Muscle layer of colon (tissue), 2 donors: ENCODE measurements at regions not wholly inside any gene's neighbourhood (a gene's known extent, or its start where the extent isn't known, plus 50 kb on each side); places are given as distances from the start of the nearest gene placed in this dataset.

Experiments
- H3K27ac ChIP-seq: one replicate; pipeline ENCODE4 v1.7.0; 2013; ENCODE audit warnings: low read depth, mild to moderate bottlenecking, low read length, moderate library complexity
- H3K27me3 ChIP-seq, 2 donors: one replicate each; pipeline ENCODE4 v1.7.0; 2013; ENCODE audit warnings: low read length in 2 of 2, mild to moderate bottlenecking in 2 of 2; ENCODE audit not compliant: insufficient read depth in 2 of 2, control insufficient read depth in 1 of 2
- H3K36me3 ChIP-seq: one replicate; pipeline ENCODE4 v1.7.0; 2013; ENCODE audit warnings: mild to moderate bottlenecking, low read length; ENCODE audit not compliant: insufficient read depth
- H3K4me1 ChIP-seq: one replicate; pipeline ENCODE4 v1.7.0; 2013; ENCODE audit warnings: mild to moderate bottlenecking, low read length; ENCODE audit not compliant: insufficient read depth
- H3K4me3 ChIP-seq, 2 donors: one replicate each; pipeline ENCODE4 v1.7.0; 2013; ENCODE audit warnings: low read length in 2 of 2, low read depth in 1 of 2, mild to moderate bottlenecking in 1 of 2, moderate library complexity in 1 of 2
- H3K9ac ChIP-seq: one replicate; pipeline ENCODE4 v1.7.0; 2013; ENCODE audit warnings: low read length
- H3K9me3 ChIP-seq: one replicate; pipeline ENCODE4 v1.7.0; 2013; ENCODE audit warnings: mild to moderate bottlenecking, low read length
- donor health status: abdominal sarcoma.
- donor health status: Adenocarcinoma of cecum.

DNA sequence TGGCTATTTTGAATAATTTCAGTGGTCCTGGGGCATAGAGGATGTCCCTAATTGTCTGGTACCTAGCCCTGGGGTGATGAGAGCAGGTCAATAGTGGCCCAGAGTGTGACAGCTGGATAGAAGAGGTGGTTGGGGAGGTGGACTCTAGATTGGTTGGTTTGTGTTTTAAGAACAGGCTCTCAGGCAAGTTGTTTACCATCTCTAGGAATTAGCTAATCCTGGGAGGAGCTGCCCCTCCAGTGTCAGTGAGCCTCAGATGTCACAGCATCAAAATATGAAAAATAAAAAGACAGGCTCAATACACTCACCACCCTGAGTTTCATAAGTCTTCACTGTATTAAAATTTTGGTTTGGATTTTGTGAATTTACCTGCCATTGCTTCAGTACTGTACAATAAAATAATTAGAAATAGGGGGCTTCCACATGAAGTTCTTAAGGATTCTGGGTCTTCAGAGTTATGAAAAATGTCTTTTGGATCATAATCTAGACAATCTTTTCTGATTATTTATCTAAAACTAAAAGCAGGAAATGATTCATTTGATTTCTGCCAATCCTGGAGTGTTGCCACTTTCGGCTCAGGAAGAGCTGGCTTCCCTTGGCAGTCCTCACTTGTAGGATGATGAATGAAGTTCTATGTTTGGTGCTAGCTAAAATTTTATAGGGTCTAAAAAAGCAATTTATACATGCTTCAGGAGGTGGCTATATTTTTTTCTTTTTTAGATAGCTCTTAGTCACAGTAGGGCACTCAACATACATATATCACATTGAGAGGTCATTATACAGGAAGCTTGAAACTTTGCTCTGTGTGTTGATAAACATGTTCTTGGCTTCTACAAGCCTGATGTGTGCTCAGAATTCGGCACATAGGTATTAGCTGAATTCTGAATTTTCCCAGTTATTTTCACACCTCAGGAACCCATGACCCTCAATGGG is 395.1 kb downstream of the RAB28 start:
- no peaks in the 10 kb centered on the region for H3K27me3 ChIP-seq
- H3K4me1 ChIP-seq = peaks cover 28% of the 10 kb centered on the region
- no peak overlapping the region for H3K4me3 ChIP-seq
- H3K36me3 ChIP-seq = no peaks in the 10 kb centered on the region
- no peak overlapping the region for H3K9ac ChIP-seq
- no peaks in the 10 kb centered on the region for H3K9me3 ChIP-seq
- peak overlapping the region; percentile 26 for H3K27ac ChIP-seq

DNA sequence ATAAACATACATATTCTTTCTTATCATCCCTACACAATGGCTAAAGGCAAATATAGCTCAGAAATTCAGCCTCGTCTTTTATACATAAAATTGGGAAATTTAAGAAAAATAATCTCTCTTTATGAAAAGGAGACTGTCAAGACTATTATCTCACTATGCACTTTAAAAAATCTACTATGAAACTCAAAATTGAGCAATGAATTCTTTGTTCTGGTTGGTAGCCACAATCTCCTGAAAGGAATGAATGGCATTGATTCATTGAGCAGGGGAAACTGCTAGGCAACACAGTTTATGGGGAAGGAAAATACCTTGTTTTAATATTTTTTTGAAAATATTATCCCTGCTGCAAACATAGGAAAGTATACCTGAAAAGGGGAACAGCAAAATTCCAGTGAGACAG is 397.1 kb downstream of the RAB28 start:
- Histone ChIP-seq H3K9ac (no peak overlapping the region), H3K4me1 (peaks cover 28% of the 10 kb centered on the region), H3K27ac (no peak overlapping the region), H3K4me3 (no peak overlapping the region), H3K36me3 (no peaks in the 10 kb centered on the region), H3K27me3 (no peaks in the 10 kb centered on the region), H3K9me3 (no peaks in the 10 kb centered on the region)

DNA sequence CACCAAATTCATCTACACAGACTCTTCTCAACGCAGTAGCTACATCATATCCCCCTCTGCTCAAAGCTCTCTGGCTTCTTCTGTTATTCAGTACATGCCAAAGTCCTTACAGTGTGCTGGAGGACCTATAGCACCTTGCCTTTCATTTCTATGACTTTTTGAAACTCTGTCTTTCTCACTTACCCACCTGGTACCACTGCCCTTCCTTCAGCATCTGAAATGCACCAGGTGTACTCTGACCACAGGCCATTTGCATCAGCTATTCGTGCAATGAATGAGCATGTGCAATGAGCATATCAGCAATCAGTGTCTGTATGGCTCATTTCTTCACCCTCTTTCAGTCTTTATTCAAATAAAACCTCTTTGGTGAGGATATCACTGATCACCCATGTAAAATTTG is 399.9 kb downstream of the RAB28 start:
- H3K9me3 ChIP-seq = no peaks in the 10 kb centered on the region
- no peak overlapping the region for H3K9ac ChIP-seq
- no peaks in the 10 kb centered on the region for H3K27me3 ChIP-seq
- peaks cover 16% of the 10 kb centered on the region for H3K4me1 ChIP-seq
- H3K27ac ChIP-seq = no peak overlapping the region
- no peak overlapping the region for H3K4me3 ChIP-seq
- H3K36me3 ChIP-seq = no peaks in the 10 kb centered on the region

DNA sequence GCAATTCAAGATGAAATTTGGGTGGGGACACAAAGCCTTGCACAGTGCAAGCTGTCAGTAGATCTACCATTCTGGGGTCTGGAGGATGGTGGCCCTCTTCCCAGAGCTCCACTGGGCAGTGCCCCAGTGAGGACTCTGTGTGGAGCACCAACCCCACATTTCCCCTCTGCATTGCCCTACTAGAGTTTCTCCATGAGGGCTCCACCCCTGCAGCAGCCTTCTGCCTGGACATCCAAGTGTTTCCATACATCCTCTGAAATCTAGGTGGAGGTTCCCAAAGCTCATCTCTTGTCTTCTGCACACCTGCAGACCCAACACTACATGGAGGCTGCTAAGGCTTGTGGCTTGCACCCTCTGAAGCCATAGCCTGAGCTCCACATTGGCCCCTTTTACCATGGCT is 402.3 kb downstream of the RAB28 start:
- Histone ChIP-seq H3K4me1 (no peaks in the 10 kb centered on the region), H3K9ac (no peak overlapping the region), H3K27ac (no peak overlapping the region), H3K9me3 (no peaks in the 10 kb centered on the region), H3K4me3 (no peak overlapping the region), H3K36me3 (no peaks in the 10 kb centered on the region), H3K27me3 (no peaks in the 10 kb centered on the region)

DNA sequence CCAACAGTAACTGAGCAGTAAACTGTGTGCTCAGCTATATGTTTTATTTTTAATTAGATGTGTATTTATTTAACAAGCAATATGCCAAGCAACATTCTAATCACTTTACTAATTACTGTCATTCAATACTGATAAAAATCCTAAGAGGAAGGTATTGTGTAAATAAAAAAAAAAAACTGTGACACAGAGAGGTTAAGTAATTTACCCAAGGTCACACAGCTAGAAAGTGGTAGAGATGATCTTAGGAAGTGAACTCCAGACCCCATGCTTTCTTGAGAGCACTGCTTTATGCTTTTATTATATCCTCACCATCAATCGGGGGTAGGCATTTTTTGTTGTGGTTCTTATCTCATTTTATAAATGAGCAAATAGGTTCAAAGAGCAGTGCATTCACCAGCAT is 417.1 kb downstream of the RAB28 start:
- no peak overlapping the region for H3K4me3 ChIP-seq
- H3K36me3 ChIP-seq = no peaks in the 10 kb centered on the region
- no peaks in the 10 kb centered on the region for H3K27me3 ChIP-seq
- no peaks in the 10 kb centered on the region for H3K9me3 ChIP-seq
- no peaks in the 10 kb centered on the region for H3K4me1 ChIP-seq
- no peak overlapping the region for H3K9ac ChIP-seq
- no peak overlapping the region for H3K27ac ChIP-seq

DNA sequence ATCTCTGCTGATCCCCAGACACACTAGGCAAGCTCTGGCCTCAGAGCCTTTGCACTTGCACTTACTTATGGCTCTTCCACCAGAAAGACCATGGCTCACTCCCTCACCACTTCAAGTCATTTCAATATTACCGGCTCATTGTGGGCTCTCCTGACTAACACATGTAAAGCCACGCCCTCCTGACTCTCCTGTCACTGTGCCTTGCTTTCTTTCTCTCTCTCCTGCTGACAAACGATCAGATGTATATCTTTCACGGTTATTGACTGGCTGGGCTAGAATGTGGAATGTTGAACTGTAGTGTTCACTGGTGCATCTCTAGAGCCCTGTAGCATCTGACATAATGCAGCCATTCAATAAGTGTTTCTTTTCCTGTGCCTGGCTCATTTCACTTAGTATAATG is 425.1 kb downstream of the RAB28 start:
- H3K27ac ChIP-seq = no peak overlapping the region
- H3K36me3 ChIP-seq = no peaks in the 10 kb centered on the region
- H3K9me3 ChIP-seq = no peaks in the 10 kb centered on the region
- H3K4me1 ChIP-seq = no peaks in the 10 kb centered on the region
- no peaks in the 10 kb centered on the region for H3K27me3 ChIP-seq
- H3K9ac ChIP-seq = no peak overlapping the region
- H3K4me3 ChIP-seq = no peak overlapping the region

DNA sequence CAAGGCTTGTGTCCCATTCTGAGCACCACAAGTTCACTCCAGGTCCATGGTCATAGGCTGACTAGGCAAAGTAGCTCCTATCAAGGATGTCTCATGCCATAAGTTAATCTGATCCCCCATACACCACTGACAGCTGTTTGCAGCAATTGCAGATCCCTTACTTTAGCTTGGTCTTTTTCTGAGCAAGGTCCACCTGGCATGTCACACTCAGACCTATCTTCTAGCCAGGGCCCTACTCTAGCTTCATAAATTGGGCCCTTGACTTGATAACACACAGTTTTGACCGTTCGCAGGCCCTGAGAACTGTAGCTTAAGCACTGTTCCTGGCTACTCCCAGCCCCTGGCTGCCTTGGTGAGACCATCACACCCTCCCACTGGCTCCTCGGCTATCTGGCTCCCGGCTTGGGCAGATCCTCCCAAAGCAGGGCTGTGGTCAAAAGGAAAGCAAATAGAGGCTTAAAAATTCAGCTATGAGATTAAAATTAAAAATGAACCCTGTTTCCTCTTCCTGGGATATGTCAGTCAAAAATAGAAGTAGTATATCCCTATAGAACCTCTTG is 427.4 kb downstream of the RAB28 start:
- Histone ChIP-seq H3K9ac (no peak overlapping the region), H3K27ac (no peak overlapping the region), H3K27me3 (no peaks in the 10 kb centered on the region), H3K4me3 (no peak overlapping the region), H3K36me3 (no peaks in the 10 kb centered on the region), H3K4me1 (no peaks in the 10 kb centered on the region), H3K9me3 (no peaks in the 10 kb centered on the region)

DNA sequence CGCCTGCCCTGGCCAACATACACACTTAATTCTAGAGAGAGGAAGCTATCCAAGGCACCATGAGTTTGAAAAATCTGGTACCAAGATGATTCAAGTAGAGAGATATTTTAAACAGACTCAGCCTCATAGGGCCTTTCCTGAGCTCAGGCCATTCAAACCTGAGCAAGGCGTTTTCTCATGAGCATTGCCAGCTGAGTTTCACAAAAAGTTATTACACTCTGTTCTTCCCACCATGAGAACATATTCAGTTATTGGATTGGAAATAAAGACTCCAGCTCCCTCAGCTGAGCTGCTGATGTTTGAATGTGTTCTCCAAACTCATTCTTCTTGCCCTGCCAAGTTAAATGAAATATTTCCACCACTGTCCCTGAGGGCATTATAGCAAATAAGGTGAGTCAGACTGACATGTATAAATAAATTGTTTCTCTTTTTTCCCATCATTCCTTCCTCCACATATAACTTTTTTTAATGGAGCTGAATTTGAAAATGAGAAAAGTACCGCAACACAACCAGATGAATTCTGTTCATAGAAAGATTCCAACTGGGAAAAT is 429.6 kb downstream of the RAB28 start:
- Histone ChIP-seq H3K27me3 (no peaks in the 10 kb centered on the region), H3K36me3 (no peaks in the 10 kb centered on the region), H3K4me1 (no peaks in the 10 kb centered on the region), H3K27ac (no peak overlapping the region), H3K9ac (no peak overlapping the region), H3K9me3 (no peaks in the 10 kb centered on the region), H3K4me3 (no peak overlapping the region)

DNA sequence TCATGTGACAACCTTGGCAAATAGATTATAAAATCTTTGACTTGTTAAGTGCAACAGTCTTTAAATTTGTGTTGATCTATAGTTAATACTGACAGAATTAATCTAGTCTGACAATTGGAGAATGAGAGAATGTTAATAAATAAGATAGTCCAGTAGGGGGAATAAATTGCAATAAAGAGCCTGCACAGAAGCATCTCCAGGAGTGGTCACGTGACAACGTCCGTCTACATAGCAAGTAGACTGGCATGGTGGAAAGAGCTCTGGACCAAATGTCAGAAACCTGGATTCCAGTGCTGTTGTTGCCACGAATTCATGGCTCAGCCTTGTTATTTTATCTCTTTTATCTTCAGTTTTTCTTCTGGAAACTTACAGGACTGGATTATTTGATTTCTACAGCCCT is 436.5 kb downstream of the RAB28 start:
- H3K36me3 ChIP-seq = no peaks in the 10 kb centered on the region
- no peaks in the 10 kb centered on the region for H3K27me3 ChIP-seq
- no peak overlapping the region for H3K9ac ChIP-seq
- H3K4me3 ChIP-seq = no peak overlapping the region
- no peaks in the 10 kb centered on the region for H3K9me3 ChIP-seq
- no peak overlapping the region for H3K27ac ChIP-seq
- no peaks in the 10 kb centered on the region for H3K4me1 ChIP-seq

DNA sequence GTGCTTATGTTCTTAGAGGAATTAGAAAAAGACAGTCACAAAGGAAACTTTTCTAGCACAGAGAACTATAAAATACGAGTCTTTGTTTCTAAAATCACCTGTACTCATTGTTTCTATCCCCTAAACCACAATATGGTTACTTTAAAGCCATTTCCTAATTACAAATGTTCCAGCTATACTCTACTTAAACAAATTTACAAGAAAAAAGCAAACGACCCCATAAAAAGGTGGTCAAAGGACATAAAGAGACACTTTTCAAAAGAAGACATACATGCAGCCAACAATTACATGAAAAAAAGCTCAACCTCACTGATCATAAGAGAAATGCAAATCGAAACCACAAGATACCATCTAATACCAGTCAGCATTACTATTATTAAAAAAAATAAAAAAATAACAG is 447.3 kb downstream of the RAB28 start:
- Histone ChIP-seq H3K27me3 (no peaks in the 10 kb centered on the region), H3K4me1 (no peaks in the 10 kb centered on the region), H3K9me3 (no peaks in the 10 kb centered on the region), H3K36me3 (no peaks in the 10 kb centered on the region), H3K9ac (no peak overlapping the region), H3K4me3 (no peak overlapping the region), H3K27ac (no peak overlapping the region)

DNA sequence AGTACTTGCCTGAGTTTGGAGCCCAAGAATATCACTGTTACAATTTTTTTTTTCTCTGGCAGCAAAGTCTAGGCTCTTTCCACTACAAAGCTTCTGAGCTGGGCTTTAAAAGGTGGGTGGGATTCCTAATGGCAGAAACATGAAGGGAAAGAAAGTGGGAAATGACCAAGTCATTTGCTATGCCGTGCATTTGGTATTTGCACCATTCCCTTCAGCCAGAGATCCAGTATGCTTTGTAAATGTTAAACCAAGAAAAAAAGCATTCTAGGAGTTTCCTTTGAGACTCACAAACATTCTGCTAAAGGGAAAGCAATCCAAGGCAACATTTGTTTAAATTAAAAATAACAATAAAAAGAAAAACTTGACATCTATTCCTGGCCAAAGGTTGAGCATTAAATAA is 451.2 kb downstream of the RAB28 start:
- no peaks in the 10 kb centered on the region for H3K4me1 ChIP-seq
- H3K36me3 ChIP-seq = no peaks in the 10 kb centered on the region
- H3K9ac ChIP-seq = no peak overlapping the region
- H3K9me3 ChIP-seq = no peaks in the 10 kb centered on the region
- H3K27me3 ChIP-seq = no peaks in the 10 kb centered on the region
- H3K27ac ChIP-seq = no peak overlapping the region
- no peak overlapping the region for H3K4me3 ChIP-seq
